ENCODE measurements at regions not wholly inside any gene's neighbourhood (a gene's known extent, or its start where the extent isn't known, plus 50 kb on each side); places are given as distances from the start of the nearest gene placed in this dataset.

DNA sequence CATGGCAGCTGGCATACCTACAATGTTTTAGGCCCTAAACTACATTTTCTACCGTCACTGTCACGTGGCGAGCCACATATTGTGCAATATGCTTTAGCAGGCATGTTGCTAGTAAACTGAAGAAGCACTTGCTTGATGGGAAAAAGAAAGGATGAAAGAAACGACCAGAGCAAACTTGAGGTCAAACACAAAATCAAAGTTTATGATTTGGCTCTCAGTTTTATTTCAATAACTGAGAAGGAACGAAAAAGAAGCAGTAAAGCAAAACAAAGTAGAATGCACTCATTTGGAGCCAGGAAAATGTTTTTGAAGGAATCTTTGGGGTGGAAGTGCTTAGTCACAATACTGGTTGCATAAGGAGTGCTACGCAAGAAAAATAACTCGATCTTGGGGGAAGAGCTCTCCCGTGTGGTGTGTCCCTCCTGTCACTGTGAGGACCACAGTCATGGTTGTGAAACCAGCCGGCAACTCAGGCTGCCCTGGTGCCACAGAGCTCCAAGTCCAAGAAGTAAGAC, 349.8 kb downstream of the RBM43 start:
- ChIA-PET CTCF (interaction anchor here (0.8 to 2.3 kb wide), 5 partner anchors 14 to 487 kb away, joined by 3 to 8 read pairs (median 4); no protein-coding TSS in a partner anchor), POLR2A (no interaction called here)
- TF ChIP-seq POLR2AphosphoS5 (IDR thresholded peaks at IDR 0.05; ENCODE audit: insufficient read depth, low read depth, low read length) (no peak), JUN (IDR thresholded peaks at IDR 0.05; ENCODE audit: borderline replicate concordance, insufficient read depth, insufficient read length, low read depth) (no peak)
- TF ChIP-seq, protein P1, sequence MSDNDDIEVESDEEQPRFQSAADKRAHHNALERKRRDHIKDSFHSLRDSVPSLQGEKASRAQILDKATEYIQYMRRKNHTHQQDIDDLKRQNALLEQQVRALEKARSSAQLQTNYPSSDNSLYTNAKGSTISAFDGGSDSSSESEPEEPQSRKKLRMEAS (IDR thresholded peaks at IDR 0.05; ENCODE audit: insufficient read depth, insufficient read length), result no peak
- TF ChIP-seq, protein P2, sequence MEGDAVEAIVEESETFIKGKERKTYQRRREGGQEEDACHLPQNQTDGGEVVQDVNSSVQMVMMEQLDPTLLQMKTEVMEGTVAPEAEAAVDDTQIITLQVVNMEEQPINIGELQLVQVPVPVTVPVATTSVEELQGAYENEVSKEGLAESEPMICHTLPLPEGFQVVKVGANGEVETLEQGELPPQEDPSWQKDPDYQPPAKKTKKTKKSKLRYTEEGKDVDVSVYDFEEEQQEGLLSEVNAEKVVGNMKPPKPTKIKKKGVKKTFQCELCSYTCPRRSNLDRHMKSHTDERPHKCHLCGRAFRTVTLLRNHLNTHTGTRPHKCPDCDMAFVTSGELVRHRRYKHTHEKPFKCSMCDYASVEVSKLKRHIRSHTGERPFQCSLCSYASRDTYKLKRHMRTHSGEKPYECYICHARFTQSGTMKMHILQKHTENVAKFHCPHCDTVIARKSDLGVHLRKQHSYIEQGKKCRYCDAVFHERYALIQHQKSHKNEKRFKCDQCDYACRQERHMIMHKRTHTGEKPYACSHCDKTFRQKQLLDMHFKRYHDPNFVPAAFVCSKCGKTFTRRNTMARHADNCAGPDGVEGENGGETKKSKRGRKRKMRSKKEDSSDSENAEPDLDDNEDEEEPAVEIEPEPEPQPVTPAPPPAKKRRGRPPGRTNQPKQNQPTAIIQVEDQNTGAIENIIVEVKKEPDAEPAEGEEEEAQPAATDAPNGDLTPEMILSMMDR (IDR thresholded peaks at IDR 0.05; ENCODE audit: extremely low read depth in 1 of 2, insufficient read depth in 1 of 2, low read depth in 1 of 2, low read length in 2 of 2), result peak in 1 of 2 donors; percentile 27
- Histone ChIP-seq H3K27me3 (ENCODE audit: control insufficient read depth in 2 of 2, insufficient read depth in 2 of 2, low read length in 2 of 2) (peaks cover 0 to 2% of the 10 kb centered on the region in 2 experiments), H3K79me2 (ENCODE audit: control insufficient read depth, insufficient read depth, low read length) (no peaks in the 10 kb centered on the region), H2AFZ (ENCODE audit: low read depth, low read length) (peak overlapping the region; percentile 70), H4K20me1 (replicated peaks; ENCODE audit: control insufficient read depth, extremely low read depth, insufficient read depth, low read length) (no peaks in the 10 kb centered on the region), H3K9me1 (replicated peaks; ENCODE audit: control insufficient read depth, extremely low read depth, insufficient read depth, low read length) (no peaks in the 10 kb centered on the region), H3K4me3 (replicated peaks in 1 of 3; ENCODE audit: insufficient read depth in 1 of 3, low read depth in 1 of 3, low read length in 3 of 3) (no peak overlapping the region), H3K36me3 (ENCODE audit: control insufficient read depth in 2 of 2, extremely low read depth in 1 of 2, insufficient read depth in 2 of 2, low read length in 2 of 2) (no peaks in the 10 kb centered on the region), H3K4me1 (ENCODE audit: control insufficient read depth, extremely low read depth, insufficient read depth, low read length) (peaks cover 3% of the 10 kb centered on the region), H3K4me2 (ENCODE audit: insufficient read depth, low read length) (peak overlapping the region; percentile 44), H3K27ac (ENCODE audit: insufficient read depth, low read depth, low read length) (no peak overlapping the region), H3K9ac (replicated peaks; ENCODE audit: extremely low read depth, insufficient read depth, low read length) (no peak overlapping the region), H3K9me3 (replicated peaks; ENCODE audit: control insufficient read depth, insufficient read depth, low read length) (no peaks in the 10 kb centered on the region)
- intact Hi-C loops (cut with micrococcal nuclease) (loop anchor here (2.0 to 5.0 kb wide), 3 partner anchors 425 to 1315 kb away; partner anchors contain the start of gene RND3), dilution Hi-C loops (cut with MboI; ENCODE audit: extremely low pct_ligation_motif_present, low sequenced_read_pairs) (no loop called here)
- peak; percentile 77 for DNase-seq (ENCODE audit: low read depth, low spot score)
- BruUV-seq (replicated peaks), result no TSS peak
- no peak for FAIRE-seq

DNA sequence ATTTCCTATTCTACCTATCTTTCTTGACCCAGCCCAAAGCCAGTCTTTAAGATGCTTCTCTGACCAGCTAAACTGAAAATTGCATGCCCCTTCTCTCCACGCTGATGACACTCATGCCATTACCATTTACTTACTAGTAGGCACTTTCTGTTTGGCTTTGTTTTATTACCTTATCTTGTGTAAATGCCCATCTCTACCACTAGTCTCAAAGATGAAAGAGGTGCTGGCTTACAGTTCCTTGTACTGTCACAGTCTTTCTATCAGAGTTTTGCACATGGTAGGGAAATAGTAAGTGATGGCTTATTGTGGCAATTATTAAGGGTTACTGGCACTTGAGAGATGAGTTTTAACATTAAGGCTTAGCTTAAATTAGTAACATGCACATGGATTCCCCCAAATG, 352.1 kb downstream of the RBM43 start:
- no peaks in the 10 kb centered on the region for H3K9me3 ChIP-seq (replicated peaks; ENCODE audit: control insufficient read depth, insufficient read depth, low read length)
- CTCF ChIA-PET, result interaction anchor here (0.5 kb wide), 1 partner anchor 501 kb away, joined by 3 read pairs; no protein-coding TSS in a partner anchor
- BruUV-seq (replicated peaks), result no TSS peak

More for the DNA sequence above, 352.1 kb downstream of the RBM43 start:
- Histone ChIP-seq H3K4me2 (ENCODE audit: insufficient read depth, low read length) (no peak overlapping the region), H3K79me2 (ENCODE audit: control insufficient read depth, insufficient read depth, low read length) (no peaks in the 10 kb centered on the region), H3K27me3 (ENCODE audit: control insufficient read depth in 2 of 2, insufficient read depth in 2 of 2, low read length in 2 of 2) (peaks cover 0 to 2% of the 10 kb centered on the region in 2 experiments), H3K9ac (replicated peaks; ENCODE audit: extremely low read depth, insufficient read depth, low read length) (no peak overlapping the region), H4K20me1 (replicated peaks; ENCODE audit: control insufficient read depth, extremely low read depth, insufficient read depth, low read length) (no peaks in the 10 kb centered on the region), H3K36me3 (ENCODE audit: control insufficient read depth in 2 of 2, extremely low read depth in 1 of 2, insufficient read depth in 2 of 2, low read length in 2 of 2) (no peaks in the 10 kb centered on the region), H3K9me1 (replicated peaks; ENCODE audit: control insufficient read depth, extremely low read depth, insufficient read depth, low read length) (no peaks in the 10 kb centered on the region), H3K4me3 (replicated peaks in 1 of 3; ENCODE audit: insufficient read depth in 1 of 3, low read depth in 1 of 3, low read length in 3 of 3) (no peak overlapping the region), H3K4me1 (ENCODE audit: control insufficient read depth, extremely low read depth, insufficient read depth, low read length) (peaks cover 3% of the 10 kb centered on the region), H2AFZ (ENCODE audit: low read depth, low read length) (no peak overlapping the region), H3K27ac (ENCODE audit: insufficient read depth, low read depth, low read length) (no peak overlapping the region)
- POLR2A ChIA-PET, result no interaction called here
- dilution Hi-C loops (cut with MboI; ENCODE audit: extremely low pct_ligation_motif_present, low sequenced_read_pairs) (no loop called here), intact Hi-C loops (cut with micrococcal nuclease) (loop anchor here (2.0 to 5.0 kb wide), 2 partner anchors 482 to 1313 kb away; no protein-coding TSS in a partner anchor)
- DNase-seq (ENCODE audit: low read depth, low spot score), result no peak
- no peak for FAIRE-seq
- no peak for TF ChIP-seq POLR2A (IDR thresholded peaks at IDR 0.05; ENCODE audit: low read depth, low read length)
- TF ChIP-seq, protein P2 (IDR thresholded peaks at IDR 0.05; ENCODE audit: extremely low read depth in 1 of 2, insufficient read depth in 1 of 2, low read depth in 1 of 2, low read length in 2 of 2), result no peak
- TF ChIP-seq, protein P1 (IDR thresholded peaks at IDR 0.05; ENCODE audit: insufficient read depth, insufficient read length), result no peak
- TF ChIP-seq JUN (IDR thresholded peaks at IDR 0.05; ENCODE audit: borderline replicate concordance, insufficient read depth, insufficient read length, low read depth), result no peak

Data from endothelial cell of umbilical vein (primary cell).